ENCODE measurements at regions not wholly inside any gene's neighbourhood (a gene's known extent, or its start where the extent isn't known, plus 50 kb on each side); places are given as distances from the start of the nearest gene placed in this dataset.

- Histone ChIP-seq H3K9me3 (no peaks in the 10 kb centered on the region), H3K4me3 (no peak overlapping the region), H3K4me1 (no peaks in the 10 kb centered on the region), H3K27ac (no peak overlapping the region), H3K36me3 (no peaks in the 10 kb centered on the region), H3K27me3 (no peaks in the 10 kb centered on the region)
- TF ChIP-seq CTCF (IDR thresholded peaks at IDR 0.05), result no peak
- TF ChIP-seq POLR2A (IDR thresholded peaks at IDR 0.05), result no peak
- 61% methylated on average over 4 of the region's 4 CpGs for WGBS (ENCODE audit: insufficient coverage, low coverage, low lambda C conversion rate, missing lambda C conversion rate)
- DNase-seq (no peak), ATAC-seq (no peak)
- intact Hi-C loops (cut with DNase I), result no loop called here
These were observed 211.0 kb upstream of the EMCN start for GRCh38 chr4:100728861-100729260.

- ATAC-seq (no peak), DNase-seq (no peak)
- Histone ChIP-seq H3K4me1 (no peaks in the 10 kb centered on the region), H3K36me3 (no peaks in the 10 kb centered on the region), H3K27ac (no peak overlapping the region), H3K27me3 (no peaks in the 10 kb centered on the region), H3K4me3 (no peak overlapping the region), H3K9me3 (no peaks in the 10 kb centered on the region)
- intact Hi-C loops (cut with DNase I), result no loop called here
- WGBS (ENCODE audit: insufficient coverage, low coverage, low lambda C conversion rate, missing lambda C conversion rate), result 46% methylated on average over 3 of the region's 3 CpGs
- no peak for TF ChIP-seq POLR2A (IDR thresholded peaks at IDR 0.05)
These were observed 205.1 kb upstream of the EMCN start for GRCh38 chr4:100722866-100723459.

- 40% methylated on average over 2 of the region's 2 CpGs for WGBS (ENCODE audit: insufficient coverage, low coverage, low lambda C conversion rate, missing lambda C conversion rate)
- TF ChIP-seq CTCF (IDR thresholded peaks at IDR 0.05) (no peak), POLR2A (IDR thresholded peaks at IDR 0.05) (no peak)
- no peak for DNase-seq
- H3K27ac ChIP-seq, result no peak overlapping the region
- no peak for ATAC-seq
- no peaks in the 10 kb centered on the region for H3K27me3 ChIP-seq
- H3K4me3 ChIP-seq, result no peak overlapping the region
- no peaks in the 10 kb centered on the region for H3K4me1 ChIP-seq
- H3K9me3 ChIP-seq, result no peaks in the 10 kb centered on the region
- no peaks in the 10 kb centered on the region for H3K36me3 ChIP-seq
- intact Hi-C loops (cut with DNase I), result no loop called here
These were observed 204.3 kb upstream of the EMCN start for GRCh38 chr4:100722133-100722532.

GRCh38 chr4:100721490-100721889 lies 203.7 kb upstream of the EMCN start:
- ATAC-seq, result no peak
- intact Hi-C loops (cut with DNase I), result no loop called here
- Histone ChIP-seq H3K9me3 (no peaks in the 10 kb centered on the region), H3K36me3 (no peaks in the 10 kb centered on the region), H3K4me3 (no peak overlapping the region), H3K27me3 (no peaks in the 10 kb centered on the region), H3K27ac (no peak overlapping the region), H3K4me1 (no peaks in the 10 kb centered on the region)
- DNase-seq, result no peak
- TF ChIP-seq POLR2A (IDR thresholded peaks at IDR 0.05), result no peak
- TF ChIP-seq CTCF (IDR thresholded peaks at IDR 0.05), result no peak

- intact Hi-C loops (cut with DNase I), result no loop called here
These were observed 203.3 kb upstream of the EMCN start for GRCh38 chr4:100721077-100721476.

More at GRCh38 chr4:100721077-100721476, 203.3 kb upstream of the EMCN start:
- Histone ChIP-seq H3K27me3 (no peaks in the 10 kb centered on the region), H3K4me1 (no peaks in the 10 kb centered on the region), H3K9me3 (no peaks in the 10 kb centered on the region), H3K4me3 (no peak overlapping the region), H3K27ac (no peak overlapping the region), H3K36me3 (no peaks in the 10 kb centered on the region)
- no peak for ATAC-seq
- no peak for TF ChIP-seq CTCF (IDR thresholded peaks at IDR 0.05)
- no peak for TF ChIP-seq POLR2A (IDR thresholded peaks at IDR 0.05)
- no peak for DNase-seq
- 51% methylated on average over 2 of the region's 2 CpGs for WGBS (ENCODE audit: insufficient coverage, low coverage, low lambda C conversion rate, missing lambda C conversion rate)

All from right lobe of liver (tissue), 6 donors.